Bronchial epithelial cell (primary cell): ENCODE measurements at regions not wholly inside any gene's neighbourhood (a gene's known extent, or its start where the extent isn't known, plus 50 kb on each side); places are given as distances from the start of the nearest gene placed in this dataset.

Source experiments
- DNase-seq: peaks from one replicate; pipeline ENCODE4 v3.0.0-alpha.2; 2010; ENCODE audit warnings: low read depth
- FAIRE-seq: peaks from 2 replicates; lab custom pipeline; 2011; peaks lifted over from hg19 to GRCh38; lab: Jason Lieb, UNC
- H3K27me3 ChIP-seq: 2 replicates; pipeline ENCODE4 v1.5.1; 2011; ENCODE audit warnings: low read length; ENCODE audit not compliant: control insufficient read depth, insufficient read depth
- H3K36me3 ChIP-seq: 2 replicates; pipeline ENCODE4 v1.5.1; 2011; ENCODE audit warnings: low read length; ENCODE audit not compliant: control insufficient read depth, insufficient read depth
- H3K4me3 ChIP-seq: 2 replicates; pipeline ENCODE4 v1.5.1; 2011; ENCODE audit warnings: mild to moderate bottlenecking, low read depth, low read length, control low read depth
- TF ChIP-seq, protein P1 (sequence below): IDR thresholded peaks from 2 replicates; pipeline ENCODE4 v1.5.1; 2011; ENCODE audit warnings: mild to moderate bottlenecking, moderate library complexity, low read length, control low read depth, inconsistent platforms; ENCODE audit not compliant: insufficient read depth, severe bottlenecking

DNA sequence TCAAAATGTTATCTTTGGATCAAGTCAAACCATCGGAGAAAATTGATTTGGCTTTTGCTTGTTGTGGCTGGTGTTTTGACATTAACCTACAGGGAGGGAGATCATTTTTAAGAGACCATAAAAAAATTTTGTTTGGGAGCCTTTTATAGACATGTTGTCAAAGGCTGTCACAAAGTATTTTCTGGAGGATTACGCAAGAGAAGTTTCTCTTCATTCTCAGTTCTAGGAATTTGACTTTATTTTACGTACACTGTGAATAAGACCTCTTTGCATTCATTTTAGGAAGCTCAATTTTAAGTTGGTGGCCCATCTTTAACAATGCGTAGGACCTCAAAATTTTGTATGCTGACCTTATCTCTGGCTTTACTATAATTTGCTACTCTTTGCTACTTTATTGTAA lies 50.2 kb upstream of the SLC44A1 start:
- no peak for DNase-seq
- no peaks in the 10 kb centered on the region for H3K36me3 ChIP-seq
- TF ChIP-seq, protein P1, sequence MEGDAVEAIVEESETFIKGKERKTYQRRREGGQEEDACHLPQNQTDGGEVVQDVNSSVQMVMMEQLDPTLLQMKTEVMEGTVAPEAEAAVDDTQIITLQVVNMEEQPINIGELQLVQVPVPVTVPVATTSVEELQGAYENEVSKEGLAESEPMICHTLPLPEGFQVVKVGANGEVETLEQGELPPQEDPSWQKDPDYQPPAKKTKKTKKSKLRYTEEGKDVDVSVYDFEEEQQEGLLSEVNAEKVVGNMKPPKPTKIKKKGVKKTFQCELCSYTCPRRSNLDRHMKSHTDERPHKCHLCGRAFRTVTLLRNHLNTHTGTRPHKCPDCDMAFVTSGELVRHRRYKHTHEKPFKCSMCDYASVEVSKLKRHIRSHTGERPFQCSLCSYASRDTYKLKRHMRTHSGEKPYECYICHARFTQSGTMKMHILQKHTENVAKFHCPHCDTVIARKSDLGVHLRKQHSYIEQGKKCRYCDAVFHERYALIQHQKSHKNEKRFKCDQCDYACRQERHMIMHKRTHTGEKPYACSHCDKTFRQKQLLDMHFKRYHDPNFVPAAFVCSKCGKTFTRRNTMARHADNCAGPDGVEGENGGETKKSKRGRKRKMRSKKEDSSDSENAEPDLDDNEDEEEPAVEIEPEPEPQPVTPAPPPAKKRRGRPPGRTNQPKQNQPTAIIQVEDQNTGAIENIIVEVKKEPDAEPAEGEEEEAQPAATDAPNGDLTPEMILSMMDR = no peak
- H3K4me3 ChIP-seq = no peak overlapping the region
- FAIRE-seq = no peak
- no peaks in the 10 kb centered on the region for H3K27me3 ChIP-seq
